SU-DHL-6 (cell line): ENCODE measurements at regions not wholly inside any gene's neighbourhood (a gene's known extent, or its start where the extent isn't known, plus 50 kb on each side); places are given as distances from the start of the nearest gene placed in this dataset.

ENCODE experiments used
- H2AFZ ChIP-seq: fragments of 200-600 bp; sonication (generic); 2 replicates; pipeline ENCODE4 v1.6.1; 2014; ENCODE audit warnings: low read depth, mild to moderate bottlenecking, moderate library complexity, mixed read lengths, antibody characterized with exemption, low read length; ENCODE audit not compliant: severe bottlenecking
- H3F3A ChIP-seq: fragments of 200-600 bp; shearing (Covaris generic); 2 replicates; pipeline ENCODE4 v1.6.0; 2016; ENCODE audit warnings: antibody characterized with exemption, mild to moderate bottlenecking; ENCODE audit not compliant: insufficient read depth
- H3K27ac ChIP-seq: fragments of 200-600 bp; sonication (generic); 2 replicates; pipeline ENCODE4 v1.5.1; 2016; ENCODE audit warnings: low read depth, mild to moderate bottlenecking, low read length, moderate library complexity, mixed read lengths
- H3K27me3 ChIP-seq: fragments of 200-600 bp; sonication (generic), shearing (Covaris generic); 2 replicates; pipeline ENCODE4 v1.6.0; 2014; ENCODE audit warnings: mild to moderate bottlenecking, low read length
- H3K36me3 ChIP-seq: fragments of 200-600 bp; sonication (generic); 2 replicates; pipeline ENCODE4 v1.6.1; 2014; ENCODE audit warnings: mild to moderate bottlenecking, low read length, mixed read lengths
- H3K4me2 ChIP-seq: fragments of 300-600, 200-600 bp; shearing (Covaris generic), sonication (generic); 2 replicates; pipeline ENCODE4 v1.6.0; 2014; ENCODE audit warnings: low read length, low read depth, mild to moderate bottlenecking; ENCODE audit not compliant: poor library complexity, severe bottlenecking
- H3K4me3 ChIP-seq: fragments of 200-600 bp; sonication (generic); 2 replicates; pipeline ENCODE4 v1.5.1; 2014; ENCODE audit warnings: antibody characterized with exemption, low read length, mild to moderate bottlenecking, mixed read lengths; ENCODE audit not compliant: insufficient read depth, poor library complexity, severe bottlenecking
- H3K79me2 ChIP-seq: fragments of 200-600 bp; sonication (generic); 2 replicates; pipeline ENCODE4 v1.6.1; 2014; ENCODE audit warnings: mild to moderate bottlenecking, low read length, moderate library complexity; ENCODE audit not compliant: insufficient read depth
- H3K9ac ChIP-seq: fragments of 200-600 bp; sonication (generic); 2 replicates; pipeline ENCODE4 v1.7.0; 2014; ENCODE audit warnings: mild to moderate bottlenecking, low read length
- H3K9me2 ChIP-seq: fragments of 200-600 bp; sonication (generic); replicated peaks from 2 replicates; pipeline ENCODE4 v1.6.1; 2014; ENCODE audit warnings: low read length; ENCODE audit not compliant: insufficient read depth
- H3K9me3 ChIP-seq: fragments of 200-600 bp; sonication (generic); 2 replicates; pipeline ENCODE4 v1.6.1; 2014; ENCODE audit warnings: low read length, mixed read lengths; ENCODE audit not compliant: insufficient read depth
- H4K20me1 ChIP-seq: fragments of 200-600 bp; sonication (generic); 2 replicates; pipeline ENCODE4 v1.6.1; 2014; ENCODE audit warnings: low read depth, mild to moderate bottlenecking, antibody characterized with exemption, low read length, moderate library complexity, mixed read lengths
- CTCF ChIP-seq: fragments of 200-600 bp; sonication (generic); IDR thresholded peaks from one replicate; pipeline ENCODE4 v1.5.1; 2017; ENCODE audit warnings: antibody characterized with exemption, mild to moderate bottlenecking, low read length, moderate library complexity; ENCODE audit not compliant: insufficient read depth, poor library complexity, severe bottlenecking
- EZH2phosphoT487 ChIP-seq: fragments of 200-600 bp; sonication (generic), shearing (Covaris generic); conservative IDR thresholded peaks from 2 replicates; pipeline ENCODE4 v1.6.1; 2018; ENCODE audit warnings: mild to moderate bottlenecking, antibody characterized with exemption, low read length, moderate library complexity, mixed read lengths

GRCh38 chr7:94228223-94228622 is 166.5 kb upstream of the COL1A2 start:
- Histone ChIP-seq H3K9me2 (no peaks in the 10 kb centered on the region), H3F3A (no peaks in the 10 kb centered on the region), H4K20me1 (no peaks in the 10 kb centered on the region), H3K27ac (no peak overlapping the region), H3K9me3 (no peaks in the 10 kb centered on the region), H3K27me3 (no peaks in the 10 kb centered on the region), H3K4me3 (no peak overlapping the region), H3K9ac (no peak overlapping the region), H3K36me3 (no peaks in the 10 kb centered on the region), H3K79me2 (no peaks in the 10 kb centered on the region), H2AFZ (no peak overlapping the region), H3K4me2 (no peak overlapping the region)
- TF ChIP-seq CTCF (no peak), EZH2phosphoT487 (no peak)

- Histone ChIP-seq H3K9me2 (no peaks in the 10 kb centered on the region), H3K4me2 (no peak overlapping the region), H3F3A (no peaks in the 10 kb centered on the region), H3K27ac (no peak overlapping the region), H2AFZ (no peak overlapping the region), H3K79me2 (no peaks in the 10 kb centered on the region), H3K27me3 (no peaks in the 10 kb centered on the region), H3K4me3 (no peak overlapping the region), H3K36me3 (no peaks in the 10 kb centered on the region), H4K20me1 (no peaks in the 10 kb centered on the region), H3K9me3 (no peaks in the 10 kb centered on the region), H3K9ac (no peak overlapping the region)
- no peak for TF ChIP-seq EZH2phosphoT487
- no peak for TF ChIP-seq CTCF
These were observed 166.0 kb upstream of the COL1A2 start for GRCh38 chr7:94228678-94229077.

- H3K79me2 ChIP-seq, result no peaks in the 10 kb centered on the region
- H3K9me2 ChIP-seq, result no peaks in the 10 kb centered on the region
- H3K27ac ChIP-seq, result no peak overlapping the region
- no peaks in the 10 kb centered on the region for H4K20me1 ChIP-seq
- H3K4me2 ChIP-seq, result no peak overlapping the region
- TF ChIP-seq CTCF, result no peak
- no peak for TF ChIP-seq EZH2phosphoT487
- H3K9ac ChIP-seq, result no peak overlapping the region
- no peaks in the 10 kb centered on the region for H3K9me3 ChIP-seq
- H3K4me3 ChIP-seq, result no peak overlapping the region
- H3K27me3 ChIP-seq, result no peaks in the 10 kb centered on the region
- no peaks in the 10 kb centered on the region for H3F3A ChIP-seq
- no peaks in the 10 kb centered on the region for H3K36me3 ChIP-seq
- no peak overlapping the region for H2AFZ ChIP-seq
These were observed 163.4 kb upstream of the COL1A2 start for GRCh38 chr7:94231305-94231704.

GRCh38 chr7:94236960-94237359 is 157.7 kb upstream of the COL1A2 start:
- Histone ChIP-seq H3K27ac (no peak overlapping the region), H3K4me3 (no peak overlapping the region), H3K79me2 (no peaks in the 10 kb centered on the region), H3K4me2 (no peak overlapping the region), H3K9me2 (no peaks in the 10 kb centered on the region), H3F3A (no peaks in the 10 kb centered on the region), H4K20me1 (no peaks in the 10 kb centered on the region), H3K9me3 (no peaks in the 10 kb centered on the region), H3K27me3 (no peaks in the 10 kb centered on the region), H3K9ac (no peak overlapping the region), H3K36me3 (no peaks in the 10 kb centered on the region), H2AFZ (no peak overlapping the region)
- TF ChIP-seq EZH2phosphoT487 (no peak), CTCF (no peak)
